ENCODE measurements at regions not wholly inside any gene's neighbourhood (a gene's known extent, or its start where the extent isn't known, plus 50 kb on each side); places are given as distances from the start of the nearest gene placed in this dataset.
"Not testable (repeated sequence)": the region's sequence is repeated elsewhere in the genome, so short reads cannot be mapped to it uniquely, and the experiment has no call there.

- Mint-ChIP-seq H3K36me3 (ENCODE audit: low read depth) (no peaks in the 10 kb centered on the region), H3K27me3 (no peaks in the 10 kb centered on the region), H3K4me1 (no peaks in the 10 kb centered on the region), H3K27ac (no peak overlapping the region), H3K9me3 (no peaks in the 10 kb centered on the region), H3K4me3 (no peak overlapping the region)
- no peak for DNase-seq
- intact Hi-C loops (cut with micrococcal nuclease): no loop called here
Observed at GRCh38 chr3:26078539-26078938, 288.6 kb downstream of the OXSM start.

GRCh38 chr3:26081166-26081565 lies 291.3 kb downstream of the OXSM start:
- intact Hi-C loops (cut with micrococcal nuclease): no loop called here
- no peaks in the 10 kb centered on the region for H3K27me3 Mint-ChIP-seq
- H3K36me3 Mint-ChIP-seq (ENCODE audit: low read depth): no peaks in the 10 kb centered on the region

GRCh38 chr3:26081806-26082205 lies 291.9 kb downstream of the OXSM start:
- no peak for DNase-seq
- no peaks in the 10 kb centered on the region for H3K36me3 Mint-ChIP-seq (ENCODE audit: low read depth)
- no peaks in the 10 kb centered on the region for H3K9me3 Mint-ChIP-seq
- intact Hi-C loops (cut with micrococcal nuclease): no loop called here
- H3K27ac Mint-ChIP-seq: no peak overlapping the region
- H3K4me1 Mint-ChIP-seq: no peaks in the 10 kb centered on the region
- no peaks in the 10 kb centered on the region for H3K27me3 Mint-ChIP-seq
- no peak overlapping the region for H3K4me3 Mint-ChIP-seq

More at GRCh38 chr3:26081166-26081565, 291.3 kb downstream of the OXSM start:
- Mint-ChIP-seq H3K4me1 (no peaks in the 10 kb centered on the region), H3K27ac (no peak overlapping the region), H3K4me3 (no peak overlapping the region), H3K9me3 (no peaks in the 10 kb centered on the region)
- DNase-seq: no peak

DNA sequence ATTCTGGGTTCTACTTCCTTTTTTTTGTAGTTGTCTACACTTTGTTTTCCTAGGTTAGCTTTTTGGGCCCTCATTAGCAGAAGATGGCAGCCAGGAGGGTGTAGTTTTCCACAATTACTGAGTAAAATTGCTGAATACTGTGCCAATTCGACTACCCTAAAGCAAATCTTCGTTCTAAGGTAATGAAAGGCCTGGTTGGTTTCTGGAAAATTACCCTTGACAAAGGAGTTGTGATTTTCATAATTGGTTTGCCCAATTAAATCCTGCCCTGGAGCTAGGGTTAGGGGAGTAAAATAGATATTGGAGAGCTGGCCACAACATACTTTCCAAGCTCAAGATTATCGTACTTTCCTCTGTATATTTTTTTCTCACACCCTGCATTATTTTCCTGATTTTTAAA lies 293.0 kb downstream of the OXSM start:
- peaks cover under 1% of the 10 kb centered on the region for H3K9me3 Mint-ChIP-seq
- H3K4me1 Mint-ChIP-seq: no peaks in the 10 kb centered on the region
- no peak for DNase-seq
- H3K4me3 Mint-ChIP-seq: no peak overlapping the region
- intact Hi-C loops (cut with micrococcal nuclease): no loop called here
- H3K36me3 Mint-ChIP-seq (ENCODE audit: low read depth): no peaks in the 10 kb centered on the region
- H3K27me3 Mint-ChIP-seq: no peaks in the 10 kb centered on the region
- no peak overlapping the region for H3K27ac Mint-ChIP-seq

GRCh38 chr3:26084629-26085028 lies 294.7 kb downstream of the OXSM start:
- no peaks in the 10 kb centered on the region for H3K4me1 Mint-ChIP-seq
- H3K9me3 Mint-ChIP-seq: peaks cover 11% of the 10 kb centered on the region
- no peak overlapping the region for H3K27ac Mint-ChIP-seq
- no peak for DNase-seq
- H3K4me3 Mint-ChIP-seq: no peak overlapping the region
- no peaks in the 10 kb centered on the region for H3K36me3 Mint-ChIP-seq (ENCODE audit: low read depth)
- no peaks in the 10 kb centered on the region for H3K27me3 Mint-ChIP-seq
- intact Hi-C loops (cut with micrococcal nuclease): no loop called here

DNA sequence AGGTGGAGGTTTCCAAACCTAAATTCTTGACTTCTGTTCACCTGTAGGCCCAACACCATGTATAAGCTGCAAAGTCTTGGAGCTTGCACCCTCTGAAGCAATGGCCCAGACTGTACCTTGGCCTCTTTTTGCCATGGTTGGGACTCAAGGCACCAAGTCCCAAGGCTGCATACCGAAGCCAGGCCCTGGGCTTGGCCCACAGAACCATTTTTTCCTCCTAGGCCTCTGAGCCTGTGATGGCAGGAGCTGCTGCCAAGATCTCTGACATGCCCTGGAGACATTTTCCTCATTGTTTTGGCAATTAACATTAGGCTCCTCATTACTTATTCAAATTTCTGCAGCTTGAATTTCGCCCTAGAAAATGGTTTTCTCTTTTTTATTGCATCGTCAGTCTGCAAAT lies 297.9 kb downstream of the OXSM start:
- Mint-ChIP-seq H3K36me3 (ENCODE audit: low read depth) (no peaks in the 10 kb centered on the region), H3K9me3 (peaks cover 11% of the 10 kb centered on the region), H3K27me3 (no peaks in the 10 kb centered on the region), H3K27ac (no peak overlapping the region), H3K4me1 (no peaks in the 10 kb centered on the region), H3K4me3 (no peak overlapping the region)
- intact Hi-C loops (cut with micrococcal nuclease): no loop called here
- DNase-seq: no peak

DNA sequence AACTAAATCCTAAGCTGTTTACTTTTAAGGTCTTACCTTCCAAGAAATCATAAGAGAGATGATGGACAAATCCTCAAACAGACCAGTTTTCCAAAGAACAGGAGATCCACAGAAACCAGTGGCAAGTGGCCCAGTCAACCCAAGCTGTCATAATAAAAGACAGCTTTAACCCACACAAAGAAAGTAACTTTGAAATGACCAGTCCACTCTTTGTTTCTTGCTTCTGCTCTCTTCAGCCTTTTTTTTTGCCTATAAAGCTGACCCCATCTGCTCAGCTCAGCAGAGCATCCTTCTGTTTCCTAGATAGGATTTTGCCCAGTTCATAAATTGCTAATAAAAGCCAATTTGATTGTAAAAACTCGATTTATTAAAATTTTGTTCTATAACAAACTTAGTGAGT lies 299.4 kb downstream of the OXSM start:
- peaks cover 17% of the 10 kb centered on the region for H3K9me3 Mint-ChIP-seq
- H3K27ac Mint-ChIP-seq: no peak overlapping the region
- H3K36me3 Mint-ChIP-seq (ENCODE audit: low read depth): no peaks in the 10 kb centered on the region
- no peaks in the 10 kb centered on the region for H3K27me3 Mint-ChIP-seq
- intact Hi-C loops (cut with micrococcal nuclease): no loop called here
- no peak overlapping the region for H3K4me3 Mint-ChIP-seq
- DNase-seq: no peak
- no peaks in the 10 kb centered on the region for H3K4me1 Mint-ChIP-seq

- intact Hi-C loops (cut with micrococcal nuclease): no loop called here
- Mint-ChIP-seq H3K27ac (no peak overlapping the region), H3K4me1 (no peaks in the 10 kb centered on the region), H3K4me3 (no peak overlapping the region), H3K9me3 (peaks cover 24% of the 10 kb centered on the region), H3K27me3 (no peaks in the 10 kb centered on the region), H3K36me3 (ENCODE audit: low read depth) (no peaks in the 10 kb centered on the region)
- no peak for DNase-seq
Observed at GRCh38 chr3:26090589-26090988, 300.7 kb downstream of the OXSM start.

DNA sequence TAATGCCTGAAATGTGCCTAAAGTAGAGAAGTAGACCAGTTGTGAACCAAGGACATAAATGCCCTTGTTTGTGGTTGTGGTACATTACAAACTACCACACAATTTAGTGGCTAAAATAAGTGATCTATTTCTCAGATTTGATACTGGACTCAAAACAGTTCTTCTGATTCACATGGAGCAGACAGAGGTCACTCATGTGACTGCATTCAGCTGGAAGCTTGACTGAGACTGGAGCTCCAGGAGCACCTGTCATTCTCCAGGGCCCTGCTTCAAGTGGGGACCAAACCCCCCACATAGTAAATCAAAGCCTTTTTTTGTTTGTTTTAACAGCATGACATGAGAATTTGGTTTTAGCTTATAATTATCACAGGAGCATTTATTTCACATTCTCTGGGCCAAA lies 301.2 kb downstream of the OXSM start:
- Mint-ChIP-seq H3K27me3 (no peaks in the 10 kb centered on the region), H3K9me3 (peaks cover 27% of the 10 kb centered on the region), H3K36me3 (ENCODE audit: low read depth) (no peaks in the 10 kb centered on the region), H3K4me1 (no peaks in the 10 kb centered on the region), H3K27ac (no peak overlapping the region), H3K4me3 (no peak overlapping the region)
- intact Hi-C loops (cut with micrococcal nuclease): no loop called here
- no peak for DNase-seq

DNA sequence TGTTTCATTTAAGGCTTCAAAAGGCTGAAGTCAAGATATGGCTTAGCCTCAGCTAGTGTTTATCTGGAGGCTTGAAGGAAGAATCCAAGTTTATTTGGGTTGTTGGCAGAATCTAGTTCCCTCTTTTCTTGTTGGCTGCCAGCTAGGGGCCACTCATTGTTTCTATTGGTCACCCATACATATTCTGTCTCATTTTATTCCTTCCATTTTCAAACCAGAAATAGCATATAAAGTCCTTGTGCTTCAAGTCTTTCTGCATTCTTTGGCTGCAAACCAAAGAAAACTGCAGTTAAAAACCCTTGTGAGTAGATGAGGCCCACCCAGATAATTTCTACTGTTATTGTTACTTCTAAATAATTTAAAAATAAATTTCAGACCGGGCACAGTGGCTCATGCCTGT lies 301.7 kb downstream of the OXSM start:
- no peak for DNase-seq

GRCh38 chr3:26097111-26097510 lies 307.2 kb downstream of the OXSM start:
- H3K4me1 Mint-ChIP-seq; H3K27me3 Mint-ChIP-seq; intact Hi-C loops (cut with micrococcal nuclease); DNase-seq; H3K4me3 Mint-ChIP-seq; H3K36me3 Mint-ChIP-seq (ENCODE audit: low read depth); H3K27ac Mint-ChIP-seq: not testable (repeated sequence)
- peaks cover 29% of the 10 kb centered on the region for H3K9me3 Mint-ChIP-seq

More for the DNA sequence above, 301.7 kb downstream of the OXSM start:
- intact Hi-C loops (cut with micrococcal nuclease): no loop called here
- H3K4me1 Mint-ChIP-seq: no peaks in the 10 kb centered on the region
- no peak overlapping the region for H3K4me3 Mint-ChIP-seq
- no peak overlapping the region for H3K27ac Mint-ChIP-seq
- H3K36me3 Mint-ChIP-seq (ENCODE audit: low read depth): no peaks in the 10 kb centered on the region
- H3K9me3 Mint-ChIP-seq: peaks cover 29% of the 10 kb centered on the region
- H3K27me3 Mint-ChIP-seq: no peaks in the 10 kb centered on the region

DNA sequence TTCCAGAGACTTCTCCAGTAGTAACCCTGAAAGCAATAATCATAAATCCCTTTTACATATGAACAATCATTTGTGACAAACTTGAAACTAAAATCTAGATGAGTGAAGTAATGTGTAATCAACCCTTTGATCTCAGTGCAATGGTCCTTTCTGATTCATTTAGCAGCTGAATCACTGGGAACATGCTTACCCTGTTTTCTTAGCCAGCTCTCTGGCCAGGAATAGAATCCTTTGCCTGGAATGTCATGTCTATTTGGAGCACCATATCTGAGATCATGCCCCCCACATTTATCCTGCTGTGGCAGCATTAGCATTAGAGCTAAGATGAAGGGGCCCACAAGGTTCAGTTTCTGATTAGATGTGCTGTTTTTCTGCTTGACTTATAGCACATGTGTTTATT lies 309.8 kb downstream of the OXSM start:
- DNase-seq: no peak
- Mint-ChIP-seq H3K9me3 (peaks cover 22% of the 10 kb centered on the region), H3K27ac (no peak overlapping the region), H3K4me3 (no peak overlapping the region), H3K4me1 (no peaks in the 10 kb centered on the region), H3K36me3 (ENCODE audit: low read depth) (no peaks in the 10 kb centered on the region), H3K27me3 (no peaks in the 10 kb centered on the region)
- intact Hi-C loops (cut with micrococcal nuclease): no loop called here

DNA sequence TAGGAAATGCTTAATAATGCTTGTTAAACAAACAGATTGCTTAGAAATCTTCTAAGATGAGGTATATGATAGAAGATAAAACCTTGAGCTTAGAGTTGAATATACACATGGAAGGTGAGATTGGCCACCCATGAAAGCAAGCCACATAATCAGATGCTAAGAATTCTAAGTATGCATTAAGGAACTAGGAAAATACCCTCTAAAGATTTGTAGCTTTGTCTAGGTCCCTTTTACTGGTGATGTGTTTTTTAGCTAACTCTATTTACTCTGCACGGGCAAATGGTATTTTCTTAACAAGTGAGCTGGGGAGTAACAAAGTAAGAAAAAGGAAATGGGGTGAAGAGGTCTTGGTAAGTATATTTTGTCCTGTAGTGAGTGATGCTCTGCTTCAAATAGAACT lies 310.3 kb downstream of the OXSM start:
- Mint-ChIP-seq H3K36me3 (ENCODE audit: low read depth) (no peaks in the 10 kb centered on the region), H3K27ac (no peak overlapping the region), H3K27me3 (no peaks in the 10 kb centered on the region), H3K9me3 (peaks cover 19% of the 10 kb centered on the region), H3K4me3 (no peak overlapping the region), H3K4me1 (no peaks in the 10 kb centered on the region)
- no peak for DNase-seq
- intact Hi-C loops (cut with micrococcal nuclease): no loop called here

GRCh38 chr3:26102376-26102775 lies 312.5 kb downstream of the OXSM start:
- no peaks in the 10 kb centered on the region for H3K4me1 Mint-ChIP-seq
- no peak overlapping the region for H3K27ac Mint-ChIP-seq
- H3K27me3 Mint-ChIP-seq: no peaks in the 10 kb centered on the region
- intact Hi-C loops (cut with micrococcal nuclease): no loop called here
- no peak for DNase-seq
- peaks cover 8% of the 10 kb centered on the region for H3K9me3 Mint-ChIP-seq
- H3K4me3 Mint-ChIP-seq: no peak overlapping the region
- H3K36me3 Mint-ChIP-seq (ENCODE audit: low read depth): no peaks in the 10 kb centered on the region

DNA sequence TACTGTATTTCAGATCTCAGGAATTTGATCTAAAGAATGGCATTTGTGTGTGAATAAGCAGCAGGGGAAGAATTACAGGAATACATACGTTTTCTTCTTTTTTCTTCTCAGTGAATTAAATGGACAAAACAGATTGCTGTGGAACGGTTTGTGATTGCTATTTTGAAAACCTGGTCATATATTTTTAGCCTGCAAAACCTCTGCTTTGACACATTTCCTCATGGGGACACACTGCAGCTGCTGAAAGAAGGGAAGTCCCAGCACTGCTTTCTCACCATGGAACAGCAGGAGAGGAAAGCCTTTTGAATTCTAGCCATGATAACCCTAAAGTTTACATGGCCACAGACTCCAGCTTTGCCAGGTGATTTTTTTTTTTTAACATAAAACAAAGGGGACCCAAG lies 315.0 kb downstream of the OXSM start:
- H3K9me3 Mint-ChIP-seq: peaks cover 5% of the 10 kb centered on the region
- no peak for DNase-seq
- H3K27ac Mint-ChIP-seq: no peak overlapping the region
- no peaks in the 10 kb centered on the region for H3K36me3 Mint-ChIP-seq (ENCODE audit: low read depth)
- intact Hi-C loops (cut with micrococcal nuclease): no loop called here
- H3K27me3 Mint-ChIP-seq: no peaks in the 10 kb centered on the region
- H3K4me3 Mint-ChIP-seq: no peak overlapping the region
- H3K4me1 Mint-ChIP-seq: no peaks in the 10 kb centered on the region
